Esophagus squamous epithelium (tissue), 5 donors: ENCODE measurements at regions not wholly inside any gene's neighbourhood (a gene's known extent, or its start where the extent isn't known, plus 50 kb on each side); places are given as distances from the start of the nearest gene placed in this dataset.

ENCODE experiments used
- DNase-seq: peaks from one replicate; lab custom pipeline; 2025; lab: John Stamatoyannopoulos, UW
- H3K27ac ChIP-seq, 4 donors: fragments of 200-600 bp; sonication (generic); one replicate each; pipeline ENCODE4 v1.5.1; 2016 to 2019; ENCODE audit warnings: mild to moderate bottlenecking in 1 of 4
- H3K27me3 ChIP-seq, 4 donors: fragments of 200-600 bp; sonication (generic); 1 replicate in 3 of 4; 2 replicates in 1 of 4; pipeline versions ENCODE4 v1.5.1 to v1.6.0; 2017 to 2021; ENCODE audit warnings: antibody characterized with exemption in 1 of 4
- H3K36me3 ChIP-seq, 3 donors: fragments of 200-600 bp; sonication (generic); one replicate each; pipeline ENCODE4 v1.5.1; 2016 to 2019
- H3K4me1 ChIP-seq, 3 donors: fragments of 200-600 bp; sonication (generic); one replicate each; pipeline ENCODE4 v1.5.1; 2017 to 2019
- H3K4me3 ChIP-seq, 4 donors: fragments of 200-600 bp; sonication (generic); 1 replicate in 3 of 4; 2 replicates in 1 of 4; pipeline ENCODE4 v1.5.1; 2016 to 2019; ENCODE audit warnings: mild to moderate bottlenecking in 2 of 4, moderate library complexity in 1 of 4
- H3K9me3 ChIP-seq, 3 donors: fragments of 200-600 bp; sonication (generic); one replicate each; pipeline ENCODE4 v1.5.1; 2016 to 2019
- POLR2A ChIP-seq, 4 donors: fragments of 450-650 bp; IDR thresholded peaks; one replicate each; pipeline ENCODE4 v1.6.1; 2017; ENCODE audit warnings: antibody characterized with exemption in 4 of 4, mild to moderate bottlenecking in 4 of 4, moderate library complexity in 3 of 4
- WGBS, 2 donors: methylation state at CpG; one replicate each; pipeline ENCODE4 v1.1.5; 2018; 5-methylcytosine and 5-hydroxymethylcytosine counted together
- intact Hi-C: fragments of 100-400 bp; cut with DNase I; formaldehyde crosslinking; loops from one replicate; pipeline ENCODE4 v1.15.0; 2022
- TF ChIP-seq, protein P1 (sequence below), 6 experiments: fragments of 450-650 bp in 4 of 6; fragments of 200-600 bp in 2 of 6; sonication (generic) in 2 of 6; IDR thresholded peaks; one replicate each; pipeline ENCODE4 v1.5.1; 2016 to 2019; ENCODE audit warnings: antibody characterized with exemption in 6 of 6, mild to moderate bottlenecking in 4 of 6, moderate library complexity in 4 of 6
- donor health status: DM: yes; HTN: yes; CAD: no.

GRCh38 chr11:134916421-134917213, 504.6 kb upstream of the B3GAT1 start:
- 50 to 66% methylated on average over 2 to 4 of the region's 9 CpGs for whole genome bisulfite sequencing, 2 donors
- H3K27ac ChIP-seq, result no peak overlapping the region

GRCh38 chr11:134915881-134916280, 503.8 kb upstream of the B3GAT1 start:
- Histone ChIP-seq H3K9me3 (no peaks in the 10 kb centered on the region), H3K27me3 (peaks cover 0 to 4% (median 0%) of the 10 kb centered on the region in 4 donors), H3K4me1 (no peaks in the 10 kb centered on the region), H3K27ac (no peak overlapping the region), H3K36me3 (no peaks in the 10 kb centered on the region), H3K4me3 (no peak overlapping the region)
- intact Hi-C loops, result no loop called here
- no peak for DNase-seq
- TF ChIP-seq, protein P1, sequence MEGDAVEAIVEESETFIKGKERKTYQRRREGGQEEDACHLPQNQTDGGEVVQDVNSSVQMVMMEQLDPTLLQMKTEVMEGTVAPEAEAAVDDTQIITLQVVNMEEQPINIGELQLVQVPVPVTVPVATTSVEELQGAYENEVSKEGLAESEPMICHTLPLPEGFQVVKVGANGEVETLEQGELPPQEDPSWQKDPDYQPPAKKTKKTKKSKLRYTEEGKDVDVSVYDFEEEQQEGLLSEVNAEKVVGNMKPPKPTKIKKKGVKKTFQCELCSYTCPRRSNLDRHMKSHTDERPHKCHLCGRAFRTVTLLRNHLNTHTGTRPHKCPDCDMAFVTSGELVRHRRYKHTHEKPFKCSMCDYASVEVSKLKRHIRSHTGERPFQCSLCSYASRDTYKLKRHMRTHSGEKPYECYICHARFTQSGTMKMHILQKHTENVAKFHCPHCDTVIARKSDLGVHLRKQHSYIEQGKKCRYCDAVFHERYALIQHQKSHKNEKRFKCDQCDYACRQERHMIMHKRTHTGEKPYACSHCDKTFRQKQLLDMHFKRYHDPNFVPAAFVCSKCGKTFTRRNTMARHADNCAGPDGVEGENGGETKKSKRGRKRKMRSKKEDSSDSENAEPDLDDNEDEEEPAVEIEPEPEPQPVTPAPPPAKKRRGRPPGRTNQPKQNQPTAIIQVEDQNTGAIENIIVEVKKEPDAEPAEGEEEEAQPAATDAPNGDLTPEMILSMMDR (IDR thresholded peaks at IDR 0.05), result no peak
- no peak for TF ChIP-seq POLR2A (IDR thresholded peaks at IDR 0.05)
- WGBS, 2 donors, result 44 to 60% methylated on average over 5 of the region's 5 CpGs

More at GRCh38 chr11:134916421-134917213, 504.6 kb upstream of the B3GAT1 start:
- intact Hi-C loops, result no loop called here
- TF ChIP-seq POLR2A (IDR thresholded peaks at IDR 0.05), result no peak
- TF ChIP-seq, protein P1 (IDR thresholded peaks at IDR 0.05), result no peak
- H3K4me1 ChIP-seq, result no peaks in the 10 kb centered on the region
- no peaks in the 10 kb centered on the region for H3K36me3 ChIP-seq
- no peak overlapping the region for H3K4me3 ChIP-seq
- H3K9me3 ChIP-seq, result no peaks in the 10 kb centered on the region
- peaks cover 0 to 4% (median 0%) of the 10 kb centered on the region in 4 donors for H3K27me3 ChIP-seq
- no peak for DNase-seq

GRCh38 chr11:134915212-134915611, 503.2 kb upstream of the B3GAT1 start:
- Histone ChIP-seq H3K4me3 (no peak overlapping the region), H3K4me1 (no peaks in the 10 kb centered on the region), H3K36me3 (no peaks in the 10 kb centered on the region), H3K27me3 (peaks cover 0 to 4% (median 0%) of the 10 kb centered on the region in 4 donors), H3K27ac (no peak overlapping the region), H3K9me3 (no peaks in the 10 kb centered on the region)
- intact Hi-C loops, result no loop called here
- no peak for DNase-seq
- WGBS, 2 donors, result 38 to 41% methylated on average over 8 of the region's 8 CpGs
- TF ChIP-seq POLR2A (IDR thresholded peaks at IDR 0.05), result no peak
- TF ChIP-seq, protein P1 (IDR thresholded peaks at IDR 0.05), result no peak

DNA sequence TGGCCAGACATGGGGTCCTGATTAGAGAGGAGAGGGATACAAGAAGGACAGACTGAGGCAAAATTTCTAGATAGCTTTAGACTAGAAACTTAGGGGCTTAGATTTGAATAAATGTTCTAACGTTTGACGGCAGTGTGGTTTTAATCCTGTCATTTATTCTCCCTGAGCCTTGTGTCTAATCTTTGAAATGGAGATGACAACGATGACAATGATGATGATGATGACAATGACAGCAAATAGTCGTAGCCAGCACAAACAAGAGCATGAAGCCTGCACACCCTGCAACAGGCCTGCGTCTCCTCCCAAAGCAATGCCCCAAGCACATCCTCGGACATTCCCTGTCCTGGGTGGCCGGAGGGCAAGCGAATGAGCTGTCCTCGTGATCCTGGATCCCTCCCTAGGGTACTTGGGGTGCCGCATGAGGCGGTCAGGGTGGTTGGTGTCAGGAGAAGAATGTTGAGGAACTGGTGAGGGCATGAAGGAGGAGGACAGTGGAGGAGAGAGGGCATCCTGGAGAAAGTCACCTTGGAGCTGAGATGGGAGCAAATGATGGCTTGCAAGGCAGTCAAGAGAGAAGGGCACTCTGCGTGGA, 502.1 kb upstream of the B3GAT1 start:
- Histone ChIP-seq H3K36me3 (no peaks in the 10 kb centered on the region), H3K27ac (no peak overlapping the region), H3K4me1 (no peaks in the 10 kb centered on the region), H3K9me3 (no peaks in the 10 kb centered on the region), H3K27me3 (peaks cover 0 to 4% (median 0%) of the 10 kb centered on the region in 4 donors), H3K4me3 (no peak overlapping the region)
- no peak for DNase-seq
- WGBS, 2 donors, result 71 to 85% methylated on average over 9 to 12 of the region's 12 CpGs
- intact Hi-C loops, result no loop called here
- TF ChIP-seq, protein P1 (IDR thresholded peaks at IDR 0.05), result no peak
- TF ChIP-seq POLR2A (IDR thresholded peaks at IDR 0.05), result no peak

DNA sequence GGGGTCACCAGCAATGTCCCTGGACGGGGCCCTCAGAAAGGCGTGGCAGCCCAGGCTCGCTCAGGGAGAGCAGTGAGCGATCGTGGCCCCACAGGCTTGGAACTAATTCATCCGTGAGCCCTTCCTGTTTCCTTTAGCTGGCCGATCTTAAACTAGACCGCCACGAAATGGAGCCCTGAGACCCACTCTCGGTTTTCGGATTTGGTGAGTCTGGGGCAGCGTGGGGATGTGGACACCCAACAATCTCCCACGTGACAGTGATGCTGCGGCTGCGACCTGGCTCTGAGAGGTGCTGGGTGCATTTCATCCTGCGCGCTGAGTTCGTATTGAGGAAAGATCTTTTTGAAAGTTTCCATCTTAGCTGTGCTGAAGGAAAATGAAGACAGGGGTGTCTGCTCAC, 501.3 kb upstream of the B3GAT1 start:
- Histone ChIP-seq H3K4me1 (no peaks in the 10 kb centered on the region), H3K27me3 (peaks cover 0 to 4% (median 0%) of the 10 kb centered on the region in 4 donors), H3K4me3 (no peak overlapping the region), H3K9me3 (no peaks in the 10 kb centered on the region), H3K27ac (no peak overlapping the region), H3K36me3 (no peaks in the 10 kb centered on the region)
- WGBS, 2 donors, result 83 to 100% methylated on average over 5 to 13 of the region's 18 CpGs
- no peak for TF ChIP-seq POLR2A (IDR thresholded peaks at IDR 0.05)
- TF ChIP-seq, protein P1 (IDR thresholded peaks at IDR 0.05), result no peak
- no peak for DNase-seq
- intact Hi-C loops, result no loop called here
